ENCODE measurements at regions not wholly inside any gene's neighbourhood (a gene's known extent, or its start where the extent isn't known, plus 50 kb on each side); places are given as distances from the start of the nearest gene placed in this dataset.

GRCh38 chrX:98407584-98407983, 1523.9 kb downstream of the RPA4 start:
- TF ChIP-seq, protein P1, sequence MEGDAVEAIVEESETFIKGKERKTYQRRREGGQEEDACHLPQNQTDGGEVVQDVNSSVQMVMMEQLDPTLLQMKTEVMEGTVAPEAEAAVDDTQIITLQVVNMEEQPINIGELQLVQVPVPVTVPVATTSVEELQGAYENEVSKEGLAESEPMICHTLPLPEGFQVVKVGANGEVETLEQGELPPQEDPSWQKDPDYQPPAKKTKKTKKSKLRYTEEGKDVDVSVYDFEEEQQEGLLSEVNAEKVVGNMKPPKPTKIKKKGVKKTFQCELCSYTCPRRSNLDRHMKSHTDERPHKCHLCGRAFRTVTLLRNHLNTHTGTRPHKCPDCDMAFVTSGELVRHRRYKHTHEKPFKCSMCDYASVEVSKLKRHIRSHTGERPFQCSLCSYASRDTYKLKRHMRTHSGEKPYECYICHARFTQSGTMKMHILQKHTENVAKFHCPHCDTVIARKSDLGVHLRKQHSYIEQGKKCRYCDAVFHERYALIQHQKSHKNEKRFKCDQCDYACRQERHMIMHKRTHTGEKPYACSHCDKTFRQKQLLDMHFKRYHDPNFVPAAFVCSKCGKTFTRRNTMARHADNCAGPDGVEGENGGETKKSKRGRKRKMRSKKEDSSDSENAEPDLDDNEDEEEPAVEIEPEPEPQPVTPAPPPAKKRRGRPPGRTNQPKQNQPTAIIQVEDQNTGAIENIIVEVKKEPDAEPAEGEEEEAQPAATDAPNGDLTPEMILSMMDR (IDR thresholded peaks at IDR 0.05; ENCODE audit: low read depth, low read length) = no peak
- no peak for TF ChIP-seq EZH2phosphoT487 (IDR thresholded peaks at IDR 0.05; ENCODE audit: low read depth)

All from OCI-LY3 (cell line).